T-helper 1 cell treated with Interleukin-12 subunit alpha and Interleukin-12 subunit beta and Interleukin-4 antibody, amounts not matched to agents 30 μg/mL and 1 μg/mL, for 36 hours (primary cell): ENCODE measurements at regions not wholly inside any gene's neighbourhood (a gene's known extent, or its start where the extent isn't known, plus 50 kb on each side); places are given as distances from the start of the nearest gene placed in this dataset.

Experiments used
- H3K27ac Mint-ChIP-seq: one replicate; pipeline ENCODE4 v1.8.0; 2021; ENCODE audit warnings: mild to moderate bottlenecking, mixed read lengths
- H3K27me3 Mint-ChIP-seq: one replicate; pipeline ENCODE4 v1.8.0; 2021; ENCODE audit warnings: low read depth, mixed read lengths
- H3K36me3 Mint-ChIP-seq: one replicate; pipeline ENCODE4 v1.8.0; 2021; ENCODE audit warnings: low read depth, mixed read lengths
- H3K4me1 Mint-ChIP-seq: one replicate; pipeline ENCODE4 v1.8.0; 2021; ENCODE audit warnings: low read depth, mixed read lengths
- H3K4me3 Mint-ChIP-seq: one replicate; pipeline ENCODE4 v1.8.0; 2021; ENCODE audit warnings: mild to moderate bottlenecking, moderate library complexity, mixed read lengths
- H3K9me3 Mint-ChIP-seq: one replicate; pipeline ENCODE4 v1.8.0; 2021; ENCODE audit warnings: mixed read lengths

- H3K4me1 Mint-ChIP-seq, result no peaks in the 10 kb centered on the region
- H3K9me3 Mint-ChIP-seq, result peaks cover 6% of the 10 kb centered on the region
- no peak overlapping the region for H3K4me3 Mint-ChIP-seq
- H3K27ac Mint-ChIP-seq, result no peak overlapping the region
- peaks cover 9% of the 10 kb centered on the region for H3K27me3 Mint-ChIP-seq
- no peaks in the 10 kb centered on the region for H3K36me3 Mint-ChIP-seq
These were observed 340.3 kb downstream of the FOXL1 start for GRCh38 chr16:86918637-86919036.

DNA sequence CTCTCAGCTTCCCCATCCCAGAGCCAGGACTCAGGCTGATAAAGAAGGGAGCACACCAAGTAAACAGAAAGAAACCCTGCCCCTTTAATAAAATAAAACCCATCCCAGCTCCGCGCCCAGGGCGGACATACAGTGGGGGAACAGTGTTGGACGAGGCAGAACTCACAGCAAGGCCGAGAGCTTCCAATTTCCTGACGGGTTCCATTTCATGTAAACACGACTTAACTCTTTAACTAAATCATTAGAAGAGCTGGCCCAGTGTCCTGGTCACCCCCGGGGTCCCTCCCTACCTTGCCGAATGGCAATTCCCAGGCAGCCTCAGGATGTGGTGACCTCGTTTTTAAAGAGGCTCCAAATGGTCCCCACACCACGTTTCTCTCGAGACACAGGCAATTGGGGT, 340.7 kb downstream of the FOXL1 start:
- Mint-ChIP-seq H3K4me1 (no peaks in the 10 kb centered on the region), H3K27ac (no peak overlapping the region), H3K27me3 (peaks cover 9% of the 10 kb centered on the region), H3K4me3 (no peak overlapping the region), H3K9me3 (peaks cover 6% of the 10 kb centered on the region), H3K36me3 (no peaks in the 10 kb centered on the region)

GRCh38 chr16:86919578-86920305, 341.4 kb downstream of the FOXL1 start:
- Mint-ChIP-seq H3K36me3 (no peaks in the 10 kb centered on the region), H3K27me3 (peaks cover 12% of the 10 kb centered on the region), H3K4me3 (no peak overlapping the region), H3K9me3 (peaks cover 6% of the 10 kb centered on the region), H3K27ac (no peak overlapping the region), H3K4me1 (no peaks in the 10 kb centered on the region)

DNA sequence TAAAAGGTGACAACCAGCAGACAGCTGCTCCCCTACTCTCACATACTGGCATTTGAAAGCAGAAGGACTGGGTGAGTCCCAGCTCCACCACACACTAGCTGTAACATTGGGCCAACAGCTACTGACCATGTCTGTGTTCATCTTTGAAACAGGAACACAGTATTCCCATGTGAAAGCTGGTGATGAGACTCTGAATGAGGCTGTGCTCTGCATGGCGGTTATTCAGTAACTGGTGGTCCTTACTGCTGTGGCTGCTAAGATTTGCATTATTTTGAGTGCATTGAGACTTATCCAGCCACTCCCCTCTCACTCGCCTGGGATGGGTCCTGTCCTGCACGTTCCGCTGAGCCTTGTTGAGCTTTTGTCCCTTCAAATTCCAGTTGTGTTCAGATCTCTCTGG, 342.9 kb downstream of the FOXL1 start:
- Mint-ChIP-seq H3K27me3 (peaks cover 27% of the 10 kb centered on the region), H3K36me3 (no peaks in the 10 kb centered on the region), H3K4me3 (no peak overlapping the region), H3K27ac (no peak overlapping the region), H3K4me1 (no peaks in the 10 kb centered on the region), H3K9me3 (peaks cover 6% of the 10 kb centered on the region)

DNA sequence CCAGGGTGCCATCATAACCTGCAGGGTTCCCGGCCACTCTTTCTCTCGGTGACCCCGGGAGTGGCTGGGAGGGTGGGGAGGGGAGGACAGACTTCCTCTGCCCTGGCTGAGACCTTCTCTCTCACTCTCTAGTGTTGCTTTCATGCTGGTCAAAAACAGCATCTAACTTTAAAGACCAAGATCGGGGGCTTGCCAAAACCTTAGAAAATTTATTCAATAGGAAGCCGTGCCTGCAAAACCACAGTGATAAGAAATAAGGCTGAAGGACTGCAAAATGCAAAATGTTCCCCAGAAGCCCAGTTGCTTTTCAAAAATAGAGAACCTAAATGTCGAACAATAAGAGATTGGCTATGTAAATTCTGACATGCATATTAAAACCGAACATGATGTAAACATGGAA, 344.0 kb downstream of the FOXL1 start:
- H3K27ac Mint-ChIP-seq, result no peak overlapping the region
- peaks cover 37% of the 10 kb centered on the region for H3K27me3 Mint-ChIP-seq
- no peak overlapping the region for H3K4me3 Mint-ChIP-seq
- no peaks in the 10 kb centered on the region for H3K36me3 Mint-ChIP-seq
- no peaks in the 10 kb centered on the region for H3K4me1 Mint-ChIP-seq
- H3K9me3 Mint-ChIP-seq, result peaks cover 6% of the 10 kb centered on the region

DNA sequence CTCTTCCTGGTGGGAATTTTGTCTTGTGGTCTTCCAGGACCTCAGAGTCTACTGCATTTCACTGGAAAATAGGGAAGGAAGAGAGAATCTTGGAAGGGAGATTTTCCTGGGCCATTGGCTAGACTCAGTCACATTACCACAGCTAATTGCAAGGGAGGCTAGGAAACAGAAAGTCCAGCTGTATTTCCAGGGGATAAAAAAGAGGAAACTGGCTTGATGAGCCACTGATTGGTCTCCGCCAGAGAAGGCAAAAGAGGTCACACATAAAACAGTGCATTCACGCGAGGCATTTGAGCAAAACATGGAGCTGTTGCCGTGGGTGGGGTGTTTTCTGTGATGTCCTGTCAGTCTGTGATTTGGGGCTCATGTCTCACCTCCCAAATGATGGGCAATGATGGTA, 345.3 kb downstream of the FOXL1 start:
- peaks cover 50% of the 10 kb centered on the region for H3K27me3 Mint-ChIP-seq

DNA sequence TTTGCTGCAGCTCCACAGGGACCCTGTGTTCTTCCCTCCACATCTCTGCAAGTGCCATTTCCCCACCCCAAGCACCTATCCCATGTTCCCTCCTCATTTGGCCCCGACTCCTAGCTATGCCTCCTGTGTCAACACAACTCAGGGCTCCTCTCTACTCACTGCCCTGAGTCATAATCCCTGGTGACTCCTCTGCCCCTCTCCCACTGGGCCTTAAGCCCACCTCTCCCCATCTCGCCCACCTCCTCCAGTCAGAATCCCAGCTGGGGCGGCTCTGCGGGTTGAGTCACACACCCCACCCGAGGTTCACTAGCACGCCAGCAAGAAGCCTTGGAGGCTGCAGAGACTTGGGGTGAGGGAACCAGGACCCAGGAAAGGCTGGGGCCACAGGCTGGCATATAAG, 346.2 kb downstream of the FOXL1 start:
- H3K27ac Mint-ChIP-seq, result no peak overlapping the region
- no peak overlapping the region for H3K4me3 Mint-ChIP-seq
- H3K27me3 Mint-ChIP-seq, result peaks cover 55% of the 10 kb centered on the region
- H3K9me3 Mint-ChIP-seq, result peaks cover 6% of the 10 kb centered on the region
- H3K4me1 Mint-ChIP-seq, result no peaks in the 10 kb centered on the region
- H3K36me3 Mint-ChIP-seq, result no peaks in the 10 kb centered on the region

More for the DNA sequence above, 345.3 kb downstream of the FOXL1 start:
- Mint-ChIP-seq H3K4me1 (no peaks in the 10 kb centered on the region), H3K36me3 (no peaks in the 10 kb centered on the region), H3K27ac (no peak overlapping the region), H3K9me3 (peaks cover 6% of the 10 kb centered on the region), H3K4me3 (no peak overlapping the region)

GRCh38 chr16:86925067-86925791, 346.9 kb downstream of the FOXL1 start:
- Mint-ChIP-seq H3K9me3 (peaks cover 6% of the 10 kb centered on the region), H3K27ac (no peak overlapping the region), H3K36me3 (no peaks in the 10 kb centered on the region), H3K4me1 (no peaks in the 10 kb centered on the region), H3K27me3 (peaks cover 60% of the 10 kb centered on the region), H3K4me3 (no peak overlapping the region)

DNA sequence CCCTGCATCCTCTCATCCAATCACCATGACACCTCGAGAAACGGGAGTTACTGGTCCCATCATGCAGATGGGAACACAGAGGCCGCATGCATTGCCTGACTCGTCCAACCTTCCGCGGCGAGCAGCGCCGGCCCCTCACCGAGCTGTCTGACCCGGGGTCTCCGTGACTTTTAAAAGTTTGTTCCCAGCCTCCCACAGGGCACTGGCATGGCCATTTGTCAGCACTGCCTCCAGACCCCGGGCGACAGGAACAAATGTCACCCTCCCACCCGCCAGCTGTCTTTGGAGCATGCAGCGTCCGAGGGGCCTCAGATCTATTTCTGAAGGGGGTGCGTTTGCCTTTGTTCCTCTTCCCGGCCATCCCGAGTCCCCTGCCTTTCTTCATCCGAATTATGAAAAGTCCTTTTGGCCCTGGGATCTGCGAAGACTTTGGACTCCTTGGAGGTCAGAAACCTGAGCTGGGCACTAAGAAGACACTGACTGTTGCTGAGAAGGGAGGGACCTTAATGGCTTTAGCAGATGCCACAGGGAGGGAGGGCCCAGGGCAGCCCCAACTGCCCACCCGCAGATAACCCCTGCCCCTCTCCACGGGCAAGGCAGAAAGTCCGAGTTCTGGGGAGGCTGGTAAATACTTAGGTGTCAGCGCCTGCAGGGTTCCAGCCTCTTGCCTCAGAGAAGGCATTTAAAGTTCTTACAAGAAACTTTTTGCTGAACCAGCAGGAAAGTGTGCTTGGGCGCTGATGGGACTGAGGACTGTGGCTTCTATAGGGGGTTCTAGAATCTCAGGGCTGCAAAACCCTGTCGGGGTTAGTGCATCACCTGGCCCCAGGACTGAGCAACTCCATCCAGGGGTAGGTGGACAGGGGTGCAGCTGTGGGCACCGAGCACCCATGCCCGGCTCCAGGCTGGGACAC, 348.1 kb downstream of the FOXL1 start:
- no peaks in the 10 kb centered on the region for H3K4me1 Mint-ChIP-seq
- H3K9me3 Mint-ChIP-seq, result peaks cover 5% of the 10 kb centered on the region
- no peak overlapping the region for H3K27ac Mint-ChIP-seq
- H3K27me3 Mint-ChIP-seq, result peaks cover 63% of the 10 kb centered on the region
- H3K4me3 Mint-ChIP-seq, result no peak overlapping the region
- H3K36me3 Mint-ChIP-seq, result no peaks in the 10 kb centered on the region

DNA sequence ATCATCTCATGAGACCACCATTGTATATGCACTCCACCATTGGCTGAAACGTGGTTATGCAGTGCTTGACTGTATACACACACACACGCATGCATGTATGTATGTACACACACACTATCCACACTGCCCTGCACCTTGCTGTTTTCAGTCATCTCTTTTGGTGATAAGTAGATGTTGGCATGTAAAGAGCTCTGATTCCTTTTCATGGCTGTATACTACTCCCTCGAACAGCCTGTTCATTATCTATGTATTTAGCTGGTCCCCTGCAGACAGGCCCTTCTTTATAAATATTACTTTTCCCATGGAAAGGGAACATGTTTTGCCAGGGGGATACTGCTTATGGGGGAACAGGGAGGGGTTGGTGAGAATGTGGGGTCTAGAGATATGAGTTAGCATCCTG, 349.4 kb downstream of the FOXL1 start:
- Mint-ChIP-seq H3K27me3 (peaks cover 57% of the 10 kb centered on the region), H3K9me3 (no peaks in the 10 kb centered on the region), H3K4me1 (no peaks in the 10 kb centered on the region), H3K36me3 (no peaks in the 10 kb centered on the region), H3K27ac (no peak overlapping the region), H3K4me3 (no peak overlapping the region)

- Mint-ChIP-seq H3K27ac (no peak overlapping the region), H3K4me3 (no peak overlapping the region), H3K9me3 (no peaks in the 10 kb centered on the region), H3K27me3 (peaks cover 57% of the 10 kb centered on the region), H3K36me3 (no peaks in the 10 kb centered on the region), H3K4me1 (no peaks in the 10 kb centered on the region)
These were observed 350.2 kb downstream of the FOXL1 start for GRCh38 chr16:86928523-86929011.

- H3K27me3 Mint-ChIP-seq, result peaks cover 57% of the 10 kb centered on the region
These were observed 350.9 kb downstream of the FOXL1 start for GRCh38 chr16:86929057-86929871.

DNA sequence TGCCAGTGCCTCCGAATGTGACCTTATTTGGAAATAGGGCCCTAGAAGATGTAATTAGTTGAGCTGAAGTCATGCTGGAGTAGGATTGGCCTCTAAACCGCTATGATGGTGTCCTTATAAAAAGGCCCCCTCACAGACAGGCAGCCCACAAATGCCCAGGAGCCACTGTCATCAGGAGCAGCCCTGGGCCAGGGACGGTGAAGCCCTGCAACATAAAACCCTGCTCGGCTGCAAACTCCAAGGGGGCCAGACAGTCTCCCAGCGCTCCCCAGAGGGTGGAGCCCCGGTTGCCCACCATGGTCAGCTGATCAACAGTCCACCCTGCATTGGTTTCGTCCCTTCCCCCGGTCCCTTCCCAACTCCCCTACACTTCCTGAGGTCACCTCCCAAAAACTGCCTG, 351.7 kb downstream of the FOXL1 start:
- peaks cover 57% of the 10 kb centered on the region for H3K27me3 Mint-ChIP-seq

More at GRCh38 chr16:86929057-86929871, 350.9 kb downstream of the FOXL1 start:
- Mint-ChIP-seq H3K36me3 (no peaks in the 10 kb centered on the region), H3K9me3 (no peaks in the 10 kb centered on the region), H3K27ac (no peak overlapping the region), H3K4me1 (no peaks in the 10 kb centered on the region), H3K4me3 (no peak overlapping the region)

More for the DNA sequence above, 351.7 kb downstream of the FOXL1 start:
- no peaks in the 10 kb centered on the region for H3K9me3 Mint-ChIP-seq
- H3K36me3 Mint-ChIP-seq, result no peaks in the 10 kb centered on the region
- no peak overlapping the region for H3K4me3 Mint-ChIP-seq
- no peak overlapping the region for H3K27ac Mint-ChIP-seq
- peaks cover 3% of the 10 kb centered on the region for H3K4me1 Mint-ChIP-seq
